Right atrium auricular region (tissue), 2 donors: ENCODE measurements at regions not wholly inside any gene's neighbourhood (a gene's known extent, or its start where the extent isn't known, plus 50 kb on each side); places are given as distances from the start of the nearest gene placed in this dataset.

Source experiments
- DNase-seq: peaks from one replicate; pipeline ENCODE4 v3.0.0-alpha.2; 2019; ENCODE audit warnings: low spot score
- H3K27ac ChIP-seq, 2 donors: fragments of 200-600 bp; sonication (generic); 1 replicate in 1 of 2; 2 replicates in 1 of 2; pipeline ENCODE4 v1.5.1; 2016 to 2019
- H3K27me3 ChIP-seq, 2 donors: fragments of 200-600 bp; sonication (generic); one replicate each; pipeline versions ENCODE4 v1.5.1 to v1.6.0; 2017 to 2019
- H3K36me3 ChIP-seq: fragments of 200-600 bp; sonication (generic); one replicate; pipeline ENCODE4 v1.5.1; 2016
- H3K4me1 ChIP-seq, 2 donors: fragments of 200-600 bp; sonication (generic); one replicate each; pipeline versions ENCODE4 v1.5.1 to v1.6.0; 2017 to 2019
- H3K4me3 ChIP-seq, 2 donors: fragments of 200-600 bp; sonication (generic); 1 replicate in 1 of 2; 2 replicates in 1 of 2; pipeline ENCODE4 v1.5.1; 2017 to 2019; ENCODE audit warnings: mild to moderate bottlenecking in 1 of 2, moderate library complexity in 1 of 2
- H3K9me3 ChIP-seq, 2 donors: fragments of 200-600 bp; sonication (generic); one replicate each; pipeline ENCODE4 v1.5.1; 2019
- TF ChIP-seq, protein P1 (sequence below), 2 donors: fragments of 200-600 bp; sonication (generic); IDR thresholded peaks; one replicate each; pipeline ENCODE4 v1.5.1; 2019; ENCODE audit warnings: antibody characterized with exemption in 2 of 2

DNA sequence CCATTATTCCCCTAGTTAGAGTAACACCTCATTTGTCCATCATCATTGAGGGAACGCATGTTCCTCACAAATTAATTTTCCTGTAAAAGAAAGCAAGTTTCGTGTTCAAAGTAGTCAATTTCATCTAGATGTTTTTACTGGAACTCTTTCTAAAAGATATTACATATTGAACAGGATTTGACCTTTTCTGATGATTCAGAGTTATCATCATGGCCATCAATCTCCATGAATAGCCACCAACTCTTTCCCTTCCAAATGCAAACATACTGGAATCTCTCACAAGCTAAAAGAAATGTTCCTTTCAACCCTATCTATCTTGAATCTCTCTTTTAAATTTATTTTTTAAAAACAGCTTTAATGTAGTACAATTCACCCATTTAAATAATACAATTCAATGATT, 263.1 kb upstream of the FAR2 start:
- Histone ChIP-seq H3K4me3 (no peak overlapping the region), H3K27me3 (no peaks in the 10 kb centered on the region)

DNA sequence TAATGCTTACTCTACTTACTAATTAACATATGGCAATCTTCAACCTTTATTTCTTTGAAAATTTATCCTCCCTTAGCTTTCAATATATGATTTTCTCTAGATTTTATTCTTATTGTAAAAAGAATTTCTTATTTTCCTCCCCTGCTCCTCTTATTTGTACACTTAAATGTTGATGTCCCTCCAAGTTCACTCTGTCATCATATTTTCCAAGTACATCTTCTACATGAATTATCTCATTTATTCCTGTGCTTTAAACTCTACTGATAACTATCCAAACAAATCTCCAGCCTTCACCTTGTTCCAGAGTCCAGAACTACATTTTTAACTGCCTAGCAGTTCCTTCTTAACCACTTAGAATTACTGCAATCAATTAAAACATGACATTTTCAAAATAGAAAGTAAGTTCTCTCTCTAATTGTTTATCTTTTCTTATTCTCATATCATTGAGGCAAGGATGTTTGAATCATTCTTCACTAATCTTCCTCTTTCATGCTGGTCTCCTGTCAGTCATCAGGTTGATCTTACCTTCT, 261.6 kb upstream of the FAR2 start:
- H3K4me3 ChIP-seq: no peak overlapping the region
- TF ChIP-seq, protein P1, sequence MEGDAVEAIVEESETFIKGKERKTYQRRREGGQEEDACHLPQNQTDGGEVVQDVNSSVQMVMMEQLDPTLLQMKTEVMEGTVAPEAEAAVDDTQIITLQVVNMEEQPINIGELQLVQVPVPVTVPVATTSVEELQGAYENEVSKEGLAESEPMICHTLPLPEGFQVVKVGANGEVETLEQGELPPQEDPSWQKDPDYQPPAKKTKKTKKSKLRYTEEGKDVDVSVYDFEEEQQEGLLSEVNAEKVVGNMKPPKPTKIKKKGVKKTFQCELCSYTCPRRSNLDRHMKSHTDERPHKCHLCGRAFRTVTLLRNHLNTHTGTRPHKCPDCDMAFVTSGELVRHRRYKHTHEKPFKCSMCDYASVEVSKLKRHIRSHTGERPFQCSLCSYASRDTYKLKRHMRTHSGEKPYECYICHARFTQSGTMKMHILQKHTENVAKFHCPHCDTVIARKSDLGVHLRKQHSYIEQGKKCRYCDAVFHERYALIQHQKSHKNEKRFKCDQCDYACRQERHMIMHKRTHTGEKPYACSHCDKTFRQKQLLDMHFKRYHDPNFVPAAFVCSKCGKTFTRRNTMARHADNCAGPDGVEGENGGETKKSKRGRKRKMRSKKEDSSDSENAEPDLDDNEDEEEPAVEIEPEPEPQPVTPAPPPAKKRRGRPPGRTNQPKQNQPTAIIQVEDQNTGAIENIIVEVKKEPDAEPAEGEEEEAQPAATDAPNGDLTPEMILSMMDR (IDR thresholded peaks at IDR 0.05): no peak
- no peaks in the 10 kb centered on the region for H3K4me1 ChIP-seq
- no peaks in the 10 kb centered on the region for H3K9me3 ChIP-seq
- H3K27ac ChIP-seq: no peak overlapping the region
- no peaks in the 10 kb centered on the region for H3K27me3 ChIP-seq
- no peaks in the 10 kb centered on the region for H3K36me3 ChIP-seq
- no peak for DNase-seq

More for the DNA sequence above, 263.1 kb upstream of the FAR2 start:
- no peaks in the 10 kb centered on the region for H3K36me3 ChIP-seq
- no peaks in the 10 kb centered on the region for H3K4me1 ChIP-seq
- no peak for DNase-seq
- TF ChIP-seq, protein P1 (IDR thresholded peaks at IDR 0.05): no peak
- H3K27ac ChIP-seq: no peak overlapping the region
- H3K9me3 ChIP-seq: no peaks in the 10 kb centered on the region

- no peak for DNase-seq
- TF ChIP-seq, protein P1 (IDR thresholded peaks at IDR 0.05): no peak
- Histone ChIP-seq H3K27me3 (no peaks in the 10 kb centered on the region), H3K4me1 (no peaks in the 10 kb centered on the region), H3K9me3 (no peaks in the 10 kb centered on the region), H3K36me3 (no peaks in the 10 kb centered on the region), H3K4me3 (no peak overlapping the region), H3K27ac (no peak overlapping the region)
Measured at GRCh38 chr12:28890664-28891063, 258.4 kb upstream of the FAR2 start.

DNA sequence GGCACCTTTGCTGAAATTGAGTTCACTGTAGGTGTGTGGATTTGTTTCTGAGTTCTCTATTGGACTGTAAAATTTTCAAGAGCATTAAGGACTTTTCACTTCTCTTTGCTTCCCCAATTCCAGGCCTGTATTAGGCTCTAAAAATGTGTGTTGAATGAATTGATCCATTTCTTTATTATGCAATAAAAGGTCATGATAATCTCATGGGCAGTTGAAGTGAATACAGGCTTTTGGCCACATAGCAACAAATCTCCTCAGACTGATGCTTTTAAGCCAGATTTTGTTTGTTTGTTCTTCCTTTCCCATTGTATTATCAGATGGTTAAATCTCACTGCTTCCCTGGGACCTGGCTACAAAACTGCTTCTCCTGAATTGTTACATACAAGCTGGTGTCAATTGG, 258.0 kb upstream of the FAR2 start:
- Histone ChIP-seq H3K9me3 (no peaks in the 10 kb centered on the region), H3K36me3 (no peaks in the 10 kb centered on the region), H3K4me1 (no peaks in the 10 kb centered on the region), H3K27ac (no peak overlapping the region), H3K4me3 (no peak overlapping the region), H3K27me3 (no peaks in the 10 kb centered on the region)
- no peak for DNase-seq
- TF ChIP-seq, protein P1 (IDR thresholded peaks at IDR 0.05): no peak

GRCh38 chr12:28893365-28893764, 255.7 kb upstream of the FAR2 start:
- Histone ChIP-seq H3K36me3 (no peaks in the 10 kb centered on the region), H3K4me3 (no peak overlapping the region), H3K27ac (no peak overlapping the region), H3K27me3 (no peaks in the 10 kb centered on the region), H3K4me1 (no peaks in the 10 kb centered on the region), H3K9me3 (no peaks in the 10 kb centered on the region)
- DNase-seq: no peak
- TF ChIP-seq, protein P1 (IDR thresholded peaks at IDR 0.05): no peak

DNA sequence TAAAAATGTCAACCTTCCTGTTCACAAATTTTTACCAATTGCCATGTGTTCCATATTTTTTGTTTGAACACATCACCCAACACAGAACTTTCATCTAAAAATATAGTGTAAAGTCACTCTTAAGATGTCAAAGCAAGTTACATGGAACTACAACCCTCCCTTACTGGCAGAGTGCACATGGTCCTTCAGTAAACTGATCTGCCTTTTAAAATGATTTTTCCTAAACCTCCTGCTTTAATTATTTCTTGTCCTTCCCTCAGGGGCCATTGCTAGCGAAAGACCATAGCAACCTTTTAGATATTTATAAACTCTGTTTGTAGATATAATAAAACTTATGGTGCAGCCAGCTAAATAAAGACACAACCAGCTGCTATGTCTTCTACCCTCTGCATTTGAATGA, 255.2 kb upstream of the FAR2 start:
- Histone ChIP-seq H3K9me3 (no peaks in the 10 kb centered on the region), H3K36me3 (no peaks in the 10 kb centered on the region), H3K27me3 (no peaks in the 10 kb centered on the region), H3K4me3 (no peak overlapping the region), H3K27ac (no peak overlapping the region), H3K4me1 (no peaks in the 10 kb centered on the region)
- no peak for DNase-seq
- TF ChIP-seq, protein P1 (IDR thresholded peaks at IDR 0.05): no peak
